ENCODE measurements at regions not wholly inside any gene's neighbourhood (a gene's known extent, or its start where the extent isn't known, plus 50 kb on each side); places are given as distances from the start of the nearest gene placed in this dataset.

GRCh38 chr6:156699017-156699421 is 78.2 kb upstream of the ARID1B start:
- Histone ChIP-seq H3K9ac (ENCODE audit: low read depth, low read length) (no peak overlapping the region), H3K4me1 (ENCODE audit: insufficient read depth, low read length) (peaks cover 7% of the 10 kb centered on the region; the same call in 1 of the 2 replicates), H3K36me3 (ENCODE audit: insufficient read depth, low read length) (no peaks in the 10 kb centered on the region), H3K9me3 (ENCODE audit: control insufficient read depth, insufficient read depth, low read length) (no peaks in the 10 kb centered on the region)

GRCh38 chr6:156698239-156699016 is 78.8 kb upstream of the ARID1B start:
- no peaks in the 10 kb centered on the region for H3K36me3 ChIP-seq (ENCODE audit: insufficient read depth, low read length)
- no peak overlapping the region for H3K9ac ChIP-seq (ENCODE audit: low read depth, low read length)
- H3K4me1 ChIP-seq (ENCODE audit: insufficient read depth, low read length) = peaks cover 7% of the 10 kb centered on the region; the same call in 1 of the 2 replicates
- H3K9me3 ChIP-seq (ENCODE audit: control insufficient read depth, insufficient read depth, low read length) = no peaks in the 10 kb centered on the region

DNA sequence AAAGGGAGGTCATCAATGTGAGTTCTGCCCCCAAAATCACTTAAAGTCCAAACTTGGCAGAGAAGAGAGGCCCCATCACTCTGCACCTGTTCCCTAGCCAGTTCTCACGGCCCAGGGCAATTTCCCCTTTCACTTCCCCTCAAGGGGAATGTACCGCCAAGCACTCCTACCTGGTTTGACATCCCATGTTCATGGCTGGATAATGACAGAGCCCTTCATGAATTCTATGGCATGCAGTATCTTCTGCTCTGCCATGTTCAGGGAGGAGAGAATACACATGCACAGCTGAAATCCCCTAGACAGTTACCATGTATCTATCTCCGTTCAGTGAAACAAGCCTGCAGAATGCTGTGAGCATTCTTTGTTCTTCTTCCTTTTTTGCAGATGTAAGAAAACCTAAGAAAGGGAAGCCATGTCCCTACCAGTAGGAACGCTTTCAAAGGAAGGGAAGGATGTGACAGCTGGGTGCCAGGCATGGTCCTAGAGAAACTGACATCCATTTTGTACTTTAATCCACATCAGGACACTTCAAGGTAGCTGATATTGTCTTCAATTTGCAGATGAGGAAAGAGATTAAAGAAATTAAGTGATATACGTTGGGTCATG is 79.8 kb upstream of the ARID1B start:
- Histone ChIP-seq H3K9ac (ENCODE audit: low read depth, low read length) (no peak overlapping the region), H3K9me3 (ENCODE audit: control insufficient read depth, insufficient read depth, low read length) (no peaks in the 10 kb centered on the region), H3K36me3 (ENCODE audit: insufficient read depth, low read length) (no peaks in the 10 kb centered on the region), H3K4me1 (ENCODE audit: insufficient read depth, low read length) (peaks cover 7% of the 10 kb centered on the region; the same call in 1 of the 2 replicates)

DNA sequence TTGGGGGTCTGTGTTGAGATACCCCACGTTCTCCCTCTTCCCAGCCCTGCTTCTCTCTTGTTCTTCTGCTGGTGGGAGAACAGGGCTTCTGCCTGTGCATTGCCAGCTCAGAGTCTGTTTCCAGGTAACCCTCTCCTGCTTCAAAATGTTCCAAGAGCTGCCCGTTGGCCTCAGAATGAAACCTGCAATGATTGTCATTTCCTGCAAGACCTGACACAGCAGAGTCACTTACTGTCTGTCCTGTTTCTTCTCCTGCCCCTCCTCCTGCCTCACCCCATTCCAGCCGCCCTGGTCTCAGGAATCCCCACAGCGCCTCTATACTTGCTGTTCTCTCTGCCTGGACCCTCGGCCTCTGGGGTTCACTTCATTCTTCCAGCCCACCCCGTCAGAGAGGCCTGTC is 81.4 kb upstream of the ARID1B start:
- Histone ChIP-seq H3K9me3 (ENCODE audit: control insufficient read depth, insufficient read depth, low read length) (no peaks in the 10 kb centered on the region), H3K36me3 (ENCODE audit: insufficient read depth, low read length) (no peaks in the 10 kb centered on the region), H3K9ac (ENCODE audit: low read depth, low read length) (no peak overlapping the region), H3K4me1 (ENCODE audit: insufficient read depth, low read length) (peaks cover 7% of the 10 kb centered on the region; the same call in 1 of the 2 replicates)

- no peak overlapping the region for H3K9ac ChIP-seq (ENCODE audit: low read depth, low read length)
- no peaks in the 10 kb centered on the region for H3K9me3 ChIP-seq (ENCODE audit: control insufficient read depth, insufficient read depth, low read length)
- H3K36me3 ChIP-seq (ENCODE audit: insufficient read depth, low read length) = no peaks in the 10 kb centered on the region
- H3K4me1 ChIP-seq (ENCODE audit: insufficient read depth, low read length) = peaks cover 7% of the 10 kb centered on the region; the same call in 1 of the 2 replicates
Observed at GRCh38 chr6:156694679-156695078, 82.5 kb upstream of the ARID1B start.

DNA sequence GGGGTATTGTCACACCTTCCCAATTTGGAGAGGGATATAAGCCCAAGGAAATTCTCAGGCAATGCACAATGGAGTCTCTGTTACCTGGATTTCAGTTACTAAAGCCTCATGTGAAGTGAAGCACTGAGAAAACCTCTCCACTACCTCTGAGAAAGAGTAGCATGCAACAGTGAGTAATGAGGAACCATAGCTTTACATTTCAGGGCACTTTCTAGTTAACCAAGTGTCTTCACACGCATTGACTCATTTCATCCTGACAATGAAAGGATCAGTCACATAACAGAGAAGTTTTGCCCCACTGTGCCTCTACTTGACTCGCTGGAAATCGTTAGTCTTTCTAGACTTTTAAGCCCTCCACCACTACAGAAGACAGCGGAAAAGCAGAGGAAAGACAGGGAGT is 86.2 kb upstream of the ARID1B start:
- Histone ChIP-seq H3K9ac (ENCODE audit: low read depth, low read length) (no peak overlapping the region), H3K36me3 (ENCODE audit: insufficient read depth, low read length) (no peaks in the 10 kb centered on the region), H3K4me1 (ENCODE audit: insufficient read depth, low read length) (0 out of 2 replicates have a peak, but pooled peaks cover 6% of the 10 kb centered on the region), H3K9me3 (ENCODE audit: control insufficient read depth, insufficient read depth, low read length) (no peaks in the 10 kb centered on the region)

DNA sequence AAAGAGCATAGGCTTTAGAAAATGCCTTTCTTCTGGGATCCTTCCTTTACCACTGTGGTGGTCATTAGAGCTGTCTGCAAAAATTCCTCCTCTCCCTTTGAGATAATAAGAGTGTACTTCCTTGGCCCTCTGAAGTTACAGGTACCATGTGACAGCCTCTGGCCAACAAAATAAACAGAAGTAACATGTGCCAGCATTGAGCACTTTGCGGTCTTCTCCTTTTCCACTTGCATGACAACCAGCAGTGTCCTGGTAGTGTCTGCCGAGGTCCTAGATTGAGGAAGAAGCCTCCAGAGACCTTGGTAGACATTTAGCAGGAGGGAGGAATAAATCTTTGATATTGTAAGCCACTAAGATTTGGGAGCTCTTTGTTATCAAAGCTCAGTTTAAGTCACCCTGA is 87.5 kb upstream of the ARID1B start:
- Histone ChIP-seq H3K9ac (ENCODE audit: low read depth, low read length) (no peak overlapping the region), H3K4me1 (ENCODE audit: insufficient read depth, low read length) (peaks cover 11% of the 10 kb centered on the region; the same call in 1 of the 2 replicates), H3K36me3 (ENCODE audit: insufficient read depth, low read length) (no peaks in the 10 kb centered on the region), H3K9me3 (ENCODE audit: control insufficient read depth, insufficient read depth, low read length) (no peaks in the 10 kb centered on the region)

- Histone ChIP-seq H3K9me3 (ENCODE audit: control insufficient read depth, insufficient read depth, low read length) (no peaks in the 10 kb centered on the region), H3K36me3 (ENCODE audit: insufficient read depth, low read length) (no peaks in the 10 kb centered on the region), H3K4me1 (ENCODE audit: insufficient read depth, low read length) (peaks cover 11% of the 10 kb centered on the region; the same call in 1 of the 2 replicates), H3K9ac (ENCODE audit: low read depth, low read length) (no peak overlapping the region)
Observed at GRCh38 chr6:156688620-156688971, 88.6 kb upstream of the ARID1B start.

DNA sequence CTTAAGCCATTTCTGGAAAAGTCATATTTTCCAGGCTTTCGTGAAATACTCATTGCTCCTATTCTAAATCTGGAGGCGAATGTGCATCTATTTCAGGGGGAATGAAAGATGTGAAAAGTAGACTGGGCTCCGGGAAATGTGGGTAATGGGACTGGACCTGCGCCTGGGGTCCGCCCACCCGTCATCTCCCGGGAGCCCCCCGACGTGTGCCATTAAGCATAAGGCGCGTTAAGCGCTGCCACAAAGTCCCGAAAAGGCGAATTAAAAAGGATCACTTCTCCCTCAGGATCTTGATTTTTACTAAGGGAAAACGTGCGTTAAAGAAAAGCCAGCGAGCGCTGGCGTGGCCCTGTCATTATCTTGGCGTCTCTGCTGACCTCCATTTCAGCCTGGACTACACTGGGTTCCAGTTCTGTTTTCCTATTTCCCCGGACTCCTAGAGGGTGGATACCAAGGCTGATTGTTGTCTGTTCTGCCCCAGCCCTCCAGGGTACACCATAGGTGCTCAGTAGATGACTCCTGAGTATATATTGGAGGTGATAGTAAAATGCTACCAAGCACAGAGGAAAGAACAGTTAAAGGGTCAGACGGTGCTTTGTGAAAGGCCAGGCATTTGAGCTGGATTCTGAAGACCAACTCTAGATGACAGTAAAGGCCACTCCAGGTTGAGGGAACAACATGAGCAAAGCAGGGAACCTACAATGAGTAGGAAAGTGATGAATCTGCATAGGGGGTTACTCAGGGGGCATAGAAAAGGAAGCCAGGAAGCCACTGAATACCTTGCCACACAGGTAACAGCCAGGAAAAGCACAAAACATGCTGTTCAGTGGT is 89.2 kb upstream of the ARID1B start:
- Histone ChIP-seq H3K9me3 (ENCODE audit: control insufficient read depth, insufficient read depth, low read length) (no peaks in the 10 kb centered on the region), H3K36me3 (ENCODE audit: insufficient read depth, low read length) (no peaks in the 10 kb centered on the region), H3K4me1 (ENCODE audit: insufficient read depth, low read length) (peaks cover 11% of the 10 kb centered on the region; the same call in 1 of the 2 replicates), H3K9ac (ENCODE audit: low read depth, low read length) (peak overlapping the region; percentile 67)

- peak overlapping the region; percentile 96 for H3K9ac ChIP-seq (ENCODE audit: low read depth, low read length)
- H3K9me3 ChIP-seq (ENCODE audit: control insufficient read depth, insufficient read depth, low read length) = no peaks in the 10 kb centered on the region
- peaks cover 11% of the 10 kb centered on the region; the same call in 1 of the 2 replicates for H3K4me1 ChIP-seq (ENCODE audit: insufficient read depth, low read length)
- no peaks in the 10 kb centered on the region for H3K36me3 ChIP-seq (ENCODE audit: insufficient read depth, low read length)
Observed at GRCh38 chr6:156686995-156687788, 90.0 kb upstream of the ARID1B start.

DNA sequence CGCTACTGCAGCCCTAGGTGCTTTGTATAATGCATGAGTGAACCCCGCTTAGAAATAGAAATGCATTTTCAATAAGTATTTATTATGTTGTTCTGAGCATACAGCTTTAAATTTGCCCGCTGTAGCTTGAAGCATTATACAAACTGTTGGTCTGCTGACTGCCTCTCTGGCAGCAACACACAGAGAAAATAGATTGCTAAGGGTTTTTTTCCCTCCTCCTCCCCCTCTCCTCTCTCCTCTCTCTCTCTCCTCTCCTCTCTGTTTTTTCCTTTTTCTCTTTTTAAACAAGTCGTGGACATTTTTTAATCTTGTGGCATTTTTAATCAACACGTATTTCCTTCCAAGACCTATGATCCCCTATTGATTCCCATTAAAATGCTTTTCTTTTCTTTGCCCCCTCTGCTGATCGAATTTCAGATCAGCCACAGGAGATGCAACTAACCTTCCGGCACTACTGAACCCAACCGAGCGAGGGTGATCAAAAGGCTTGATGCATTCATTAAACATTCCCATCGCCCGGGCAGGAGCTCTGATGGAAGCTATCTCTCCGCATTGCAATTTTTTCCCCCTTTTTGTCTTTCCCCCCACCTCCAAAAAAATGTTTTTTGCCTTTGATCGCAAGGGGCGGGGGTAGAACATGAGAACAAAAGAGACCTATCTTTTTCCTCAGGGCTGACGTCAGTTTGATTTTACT is 90.7 kb upstream of the ARID1B start:
- H3K36me3 ChIP-seq (ENCODE audit: insufficient read depth, low read length) = no peaks in the 10 kb centered on the region
- H3K4me1 ChIP-seq (ENCODE audit: insufficient read depth, low read length) = peaks cover 11% of the 10 kb centered on the region; the same call in 1 of the 2 replicates
- peak overlapping the region; percentile 96 for H3K9ac ChIP-seq (ENCODE audit: low read depth, low read length)
- no peaks in the 10 kb centered on the region for H3K9me3 ChIP-seq (ENCODE audit: control insufficient read depth, insufficient read depth, low read length)

- Histone ChIP-seq H3K9ac (ENCODE audit: low read depth, low read length) (peak overlapping the region; percentile 96; the same call in 1 of the 2 replicates), H3K36me3 (ENCODE audit: insufficient read depth, low read length) (no peaks in the 10 kb centered on the region), H3K9me3 (ENCODE audit: control insufficient read depth, insufficient read depth, low read length) (no peaks in the 10 kb centered on the region), H3K4me1 (ENCODE audit: insufficient read depth, low read length) (peaks cover 11% of the 10 kb centered on the region; the same call in 1 of the 2 replicates)
Observed at GRCh38 chr6:156685823-156686222, 91.4 kb upstream of the ARID1B start.

DNA sequence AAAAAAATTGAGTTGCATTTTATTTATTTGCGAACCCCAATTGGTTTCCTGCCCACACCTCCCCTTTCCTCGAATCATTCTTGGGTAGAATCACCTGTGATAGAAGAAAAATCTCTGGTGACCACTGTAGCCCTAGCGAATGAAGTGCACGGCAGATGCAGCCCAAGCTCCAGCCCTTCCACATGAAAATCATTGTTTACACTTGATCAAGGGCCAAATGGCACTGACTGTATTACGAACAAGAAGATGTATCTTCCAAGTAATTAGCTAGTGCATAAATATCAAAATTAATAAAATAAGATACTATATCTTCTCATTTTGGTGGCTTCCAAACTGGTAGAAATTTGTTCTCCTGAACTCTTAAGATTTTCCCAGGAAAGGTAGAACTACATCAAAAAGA is 93.4 kb upstream of the ARID1B start:
- peaks cover 11% of the 10 kb centered on the region; the same call in 1 of the 2 replicates for H3K4me1 ChIP-seq (ENCODE audit: insufficient read depth, low read length)
- H3K9me3 ChIP-seq (ENCODE audit: control insufficient read depth, insufficient read depth, low read length) = no peaks in the 10 kb centered on the region
- H3K9ac ChIP-seq (ENCODE audit: low read depth, low read length) = no peak overlapping the region
- H3K36me3 ChIP-seq (ENCODE audit: insufficient read depth, low read length) = no peaks in the 10 kb centered on the region

Measured in ES-I3 (cell line).